GM18519 (cell line): ENCODE measurements at regions not wholly inside any gene's neighbourhood (a gene's known extent, or its start where the extent isn't known, plus 50 kb on each side); places are given as distances from the start of the nearest gene placed in this dataset.
"Not testable (repeated sequence)": the region's sequence is repeated elsewhere in the genome, so short reads cannot be mapped to it uniquely, and the experiment has no call there.

Source experiments
- ATAC-seq: cut with Tn5 transposase; IDR thresholded peaks from one replicate; pipeline ENCODE4 v1.9.1; 2021; ENCODE audit warnings: mild to moderate bottlenecking, moderate library complexity; ENCODE audit not compliant: unreplicated experiment, low FRiP score

GRCh38 chr7:91609525-91609924 lies 271.0 kb downstream of the MTERF1 start:
- ATAC-seq, result no peak

GRCh38 chr7:91614431-91614830 lies 266.1 kb downstream of the MTERF1 start:
- no peak for ATAC-seq

- ATAC-seq, result no peak
Observed at GRCh38 chr7:91618776-91619765, 261.4 kb downstream of the MTERF1 start.

- ATAC-seq, result no peak
Observed at GRCh38 chr7:91620827-91621226, 259.7 kb downstream of the MTERF1 start.

- ATAC-seq, result not testable (repeated sequence)
Observed at GRCh38 chr7:91627324-91627723, 253.2 kb downstream of the MTERF1 start.

GRCh38 chr7:91628742-91629141 lies 251.8 kb downstream of the MTERF1 start:
- no peak for ATAC-seq

DNA sequence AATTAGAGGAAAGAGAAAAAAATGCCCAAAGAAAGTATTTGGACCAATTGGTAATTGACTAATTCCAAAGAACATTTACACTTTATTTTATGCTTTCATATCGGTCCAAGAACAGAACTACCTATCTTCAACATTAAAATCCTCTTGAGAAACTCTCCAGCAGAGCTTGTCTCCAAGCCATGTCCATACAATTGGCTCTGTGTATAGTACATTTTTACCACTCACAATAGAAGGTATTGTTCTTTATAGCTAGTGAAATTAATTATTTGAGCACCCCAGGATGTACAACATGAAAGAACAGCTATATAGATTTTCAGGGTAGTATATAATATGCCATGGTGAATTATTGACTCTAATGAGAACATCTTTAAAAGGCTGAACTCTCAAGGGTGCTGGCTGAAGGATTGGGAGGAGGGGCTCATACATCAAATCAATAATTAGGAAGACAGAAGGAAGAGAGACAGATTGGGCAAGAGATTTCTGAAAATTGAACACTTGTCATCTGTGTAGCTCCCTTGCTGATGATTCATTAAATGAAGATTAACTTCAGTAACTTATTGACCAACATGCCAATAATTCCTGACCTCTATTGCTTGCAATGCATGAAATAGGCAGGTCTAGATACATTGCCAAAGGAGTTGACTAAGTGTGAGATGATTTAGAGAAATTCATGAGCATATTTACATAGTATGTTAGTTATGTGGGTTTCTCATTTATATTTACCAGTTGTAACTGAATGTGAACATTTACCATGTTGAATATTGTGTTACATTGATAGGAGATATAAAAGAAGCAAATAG lies 249.7 kb downstream of the MTERF1 start:
- no peak for ATAC-seq

DNA sequence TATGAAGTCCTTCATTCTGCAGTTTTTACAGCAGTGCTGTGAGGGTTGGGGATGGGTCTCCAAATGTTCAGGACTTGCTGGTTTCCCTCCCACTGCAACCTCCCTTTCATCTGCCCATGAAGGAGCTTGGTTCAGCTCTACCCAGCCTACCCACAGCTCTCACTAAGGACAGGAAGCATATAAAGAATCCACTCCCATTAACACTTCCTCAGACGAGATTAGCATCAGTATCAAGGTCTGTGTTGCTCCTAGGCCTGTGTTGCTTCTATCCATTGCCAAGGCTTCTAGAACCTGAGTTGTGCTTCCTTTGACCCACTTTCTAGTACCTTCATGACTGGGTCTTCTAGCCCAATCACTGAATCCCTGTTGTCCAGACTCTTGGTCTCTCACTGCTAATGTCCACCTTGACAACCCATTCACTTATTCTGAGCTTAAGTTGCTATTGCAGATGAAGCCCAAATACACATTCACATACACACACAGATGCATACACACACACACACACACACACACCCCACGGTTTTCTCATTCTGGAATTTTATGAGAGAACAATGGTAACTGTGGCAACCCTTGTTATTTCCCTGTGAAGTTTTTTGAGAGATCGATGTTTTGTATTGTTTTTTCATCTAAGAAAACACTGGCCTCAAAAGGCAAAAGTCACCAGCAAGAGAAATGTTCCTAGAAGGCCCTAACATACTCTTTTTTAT lies 248.1 kb downstream of the MTERF1 start:
- ATAC-seq, result no peak

DNA sequence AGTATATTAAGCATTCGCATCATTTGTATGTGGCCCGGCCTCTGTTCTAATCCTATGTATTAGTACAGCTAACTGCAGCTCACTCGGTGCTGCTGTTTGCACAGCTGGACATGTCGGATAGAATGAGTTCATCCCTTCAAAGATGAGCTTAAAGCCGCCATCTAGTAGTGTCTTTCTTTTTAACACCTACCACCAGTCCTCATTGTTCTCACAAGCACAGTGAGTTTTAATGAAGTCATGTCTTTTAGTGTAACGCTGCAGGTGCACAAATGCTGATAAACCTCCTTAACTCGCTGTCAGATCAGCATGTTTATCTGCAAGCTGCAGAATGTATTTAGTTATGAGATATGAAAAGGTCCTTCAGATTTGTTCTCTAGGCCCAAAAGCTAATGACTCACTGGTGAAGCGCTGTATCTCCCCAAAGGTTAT lies 247.5 kb downstream of the MTERF1 start:
- no peak for ATAC-seq

GRCh38 chr7:91634485-91635177 lies 245.9 kb downstream of the MTERF1 start:
- ATAC-seq, result no peak

DNA sequence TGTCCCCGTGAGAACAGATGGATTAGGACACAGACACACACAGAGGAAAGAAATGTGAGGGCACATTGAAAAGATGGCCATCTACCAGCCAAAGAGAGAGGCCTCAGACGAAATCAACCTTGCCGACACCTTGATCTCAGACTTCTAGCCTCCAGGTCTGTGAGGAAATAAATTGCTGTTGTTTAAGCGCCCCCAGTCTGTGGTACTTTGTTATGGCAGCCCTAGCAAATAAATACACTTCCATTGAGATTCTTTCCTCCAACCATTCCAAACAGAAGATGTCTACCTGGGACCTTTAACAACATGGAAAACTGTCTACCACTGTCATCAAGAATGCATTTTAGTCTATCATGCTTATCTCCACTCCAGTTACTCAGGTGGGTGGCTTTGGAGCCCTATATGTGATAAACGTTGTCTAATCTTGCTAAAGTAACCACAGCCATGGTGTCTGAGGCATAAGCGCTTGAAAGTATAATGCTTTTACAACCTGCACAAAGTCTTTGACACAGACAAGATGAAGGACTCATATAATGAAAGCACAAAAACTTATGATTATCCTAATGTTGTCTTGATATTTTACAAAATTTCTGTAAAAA lies 244.3 kb downstream of the MTERF1 start:
- ATAC-seq, result no peak

DNA sequence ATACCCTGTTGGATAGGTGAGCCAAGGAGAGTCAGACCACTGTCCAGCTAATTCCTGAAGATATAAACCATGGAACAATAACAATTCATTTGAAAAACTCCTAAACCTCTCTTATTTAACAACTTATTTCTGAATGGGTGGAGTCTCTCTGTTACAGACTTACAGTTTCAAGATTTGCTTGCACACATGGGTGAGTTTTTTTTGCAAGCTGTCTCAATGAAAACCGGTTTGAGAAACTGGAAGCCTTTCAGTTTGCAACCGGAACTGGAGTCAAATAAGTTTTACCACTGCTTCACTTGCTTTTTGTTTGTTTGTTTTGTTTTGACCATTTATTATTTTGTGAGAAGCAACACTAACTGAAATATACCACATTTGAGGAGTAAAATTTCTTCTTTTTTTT lies 243.8 kb downstream of the MTERF1 start:
- ATAC-seq, result no peak

- ATAC-seq, result no peak
Observed at GRCh38 chr7:91644256-91644655, 236.2 kb downstream of the MTERF1 start.

GRCh38 chr7:91645542-91645941 lies 235.0 kb downstream of the MTERF1 start:
- no peak for ATAC-seq

- ATAC-seq, result no peak
Observed at GRCh38 chr7:91651986-91652385, 228.5 kb downstream of the MTERF1 start.

DNA sequence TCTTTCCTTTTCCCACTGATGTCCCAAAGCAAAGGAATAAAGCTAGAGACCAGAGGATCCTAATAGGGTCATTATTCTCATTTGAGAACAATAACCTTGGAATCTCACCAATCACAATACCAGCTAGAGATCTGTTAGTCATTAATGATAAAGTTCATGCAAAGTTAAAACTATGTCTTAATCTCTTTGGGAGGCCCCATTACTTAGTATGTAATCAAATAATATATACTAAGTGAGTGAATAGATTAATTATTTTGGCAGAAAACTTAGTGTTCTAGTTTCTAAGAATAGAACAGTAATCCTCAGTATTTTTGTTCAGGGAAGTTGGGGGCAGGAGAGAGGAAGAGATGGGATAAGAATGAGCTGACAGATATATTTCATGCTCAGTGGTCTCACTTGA lies 227.2 kb downstream of the MTERF1 start:
- ATAC-seq, result no peak

GRCh38 chr7:91655656-91656055 lies 224.8 kb downstream of the MTERF1 start:
- ATAC-seq, result no peak

- no peak for ATAC-seq
Observed at GRCh38 chr7:91656541-91657482, 223.7 kb downstream of the MTERF1 start.
